A673 (cell line): ENCODE measurements at regions not wholly inside any gene's neighbourhood (a gene's known extent, or its start where the extent isn't known, plus 50 kb on each side); places are given as distances from the start of the nearest gene placed in this dataset.

Experiments
- CTCF ChIP-seq: fragments of 300-800, 200-600 bp; sonication (generic); conservative IDR thresholded peaks from 2 replicates; pipeline ENCODE4 v1.5.1; 2017; ENCODE audit warnings: low read depth, mild to moderate bottlenecking, antibody characterized with exemption, low read length, moderate library complexity, mixed read lengths
- EZH2 ChIP-seq: fragments of 200-600 bp; sonication (generic); IDR thresholded peaks from 2 replicates; pipeline ENCODE4 v1.6.1; 2017; ENCODE audit warnings: borderline replicate concordance, low read depth, mild to moderate bottlenecking, mixed read lengths, antibody characterized with exemption, low read length; ENCODE audit not compliant: poor library complexity, severe bottlenecking

GRCh38 chr12:125773033-125773640 lies 707.9 kb downstream of the AACS start:
- TF ChIP-seq CTCF, result peak; percentile 70
- TF ChIP-seq EZH2, result no peak
